ENCODE measurements at regions not wholly inside any gene's neighbourhood (a gene's known extent, or its start where the extent isn't known, plus 50 kb on each side); places are given as distances from the start of the nearest gene placed in this dataset.
A peak's percentile ranks its signal among the peaks of the same experiment; 100 is the strongest.

- Histone ChIP-seq H3K9me3 (ENCODE audit: control insufficient read depth in 5 of 5, low read length in 5 of 5) (no peaks in the 10 kb centered on the region), H3K4me1 (ENCODE audit: control insufficient read depth in 5 of 5, insufficient read depth in 5 of 5, low read length in 5 of 5) (peaks cover 0 to 10% (median 4%) of the 10 kb centered on the region in 5 donors), H3K27ac (ENCODE audit: low read depth, low read length) (no peak overlapping the region), H3K27me3 (ENCODE audit: control insufficient read depth in 5 of 5, insufficient read depth in 4 of 5, low read length in 5 of 5) (no peaks in the 10 kb centered on the region), H3K36me3 (ENCODE audit: control insufficient read depth in 5 of 5, insufficient read depth in 5 of 5, low read length in 5 of 5) (no peaks in the 10 kb centered on the region), H3K4me3 (ENCODE audit: low read depth in 1 of 5, low read length in 5 of 5) (peak overlapping the region in 1 of 5 donors; percentile 23), H3K9ac (ENCODE audit: low read length in 5 of 5) (peak overlapping the region in 1 of 5 donors; percentile 13)
Observed at GRCh38 chr9:84207491-84207951, 133.0 kb downstream of the SLC28A3 start.

- no peak overlapping the region for H3K27ac ChIP-seq (ENCODE audit: low read depth, low read length)
- H3K4me1 ChIP-seq (ENCODE audit: control insufficient read depth in 5 of 5, insufficient read depth in 5 of 5, low read length in 5 of 5): peaks cover 0 to 4% (median 0%) of the 10 kb centered on the region in 5 donors
- no peaks in the 10 kb centered on the region for H3K27me3 ChIP-seq (ENCODE audit: control insufficient read depth in 5 of 5, insufficient read depth in 4 of 5, low read length in 5 of 5)
- H3K9me3 ChIP-seq (ENCODE audit: control insufficient read depth in 5 of 5, low read length in 5 of 5): peaks cover 0 to 3% (median 0%) of the 10 kb centered on the region in 5 donors
- H3K4me3 ChIP-seq (ENCODE audit: low read depth in 1 of 5, low read length in 5 of 5): no peak overlapping the region
- no peaks in the 10 kb centered on the region for H3K36me3 ChIP-seq (ENCODE audit: control insufficient read depth in 5 of 5, insufficient read depth in 5 of 5, low read length in 5 of 5)
- no peak overlapping the region for H3K9ac ChIP-seq (ENCODE audit: low read length in 5 of 5)
Observed at GRCh38 chr9:84212246-84212645, 128.3 kb downstream of the SLC28A3 start.

- Histone ChIP-seq H3K4me3 (ENCODE audit: low read depth in 1 of 5, low read length in 5 of 5) (no peak overlapping the region), H3K9me3 (ENCODE audit: control insufficient read depth in 5 of 5, low read length in 5 of 5) (peaks cover 0 to 3% (median 0%) of the 10 kb centered on the region in 5 donors), H3K4me1 (ENCODE audit: control insufficient read depth in 5 of 5, insufficient read depth in 5 of 5, low read length in 5 of 5) (no peaks in the 10 kb centered on the region), H3K27me3 (ENCODE audit: control insufficient read depth in 5 of 5, insufficient read depth in 4 of 5, low read length in 5 of 5) (no peaks in the 10 kb centered on the region), H3K9ac (ENCODE audit: low read length in 5 of 5) (no peak overlapping the region), H3K36me3 (ENCODE audit: control insufficient read depth in 5 of 5, insufficient read depth in 5 of 5, low read length in 5 of 5) (no peaks in the 10 kb centered on the region), H3K27ac (ENCODE audit: low read depth, low read length) (no peak overlapping the region)
Observed at GRCh38 chr9:84212982-84213381, 127.6 kb downstream of the SLC28A3 start.

- peaks cover 0 to 3% (median 0%) of the 10 kb centered on the region in 5 donors for H3K9me3 ChIP-seq (ENCODE audit: control insufficient read depth in 5 of 5, low read length in 5 of 5)
- H3K27me3 ChIP-seq (ENCODE audit: control insufficient read depth in 5 of 5, insufficient read depth in 4 of 5, low read length in 5 of 5): no peaks in the 10 kb centered on the region
- H3K4me3 ChIP-seq (ENCODE audit: low read depth in 1 of 5, low read length in 5 of 5): no peak overlapping the region
- H3K36me3 ChIP-seq (ENCODE audit: control insufficient read depth in 5 of 5, insufficient read depth in 5 of 5, low read length in 5 of 5): no peaks in the 10 kb centered on the region
- no peak overlapping the region for H3K9ac ChIP-seq (ENCODE audit: low read length in 5 of 5)
- no peaks in the 10 kb centered on the region for H3K4me1 ChIP-seq (ENCODE audit: control insufficient read depth in 5 of 5, insufficient read depth in 5 of 5, low read length in 5 of 5)
- H3K27ac ChIP-seq (ENCODE audit: low read depth, low read length): no peak overlapping the region
Observed at GRCh38 chr9:84216151-84216550, 124.4 kb downstream of the SLC28A3 start.

GRCh38 chr9:84218322-84218721 lies 122.2 kb downstream of the SLC28A3 start:
- Histone ChIP-seq H3K4me3 (ENCODE audit: low read depth in 1 of 5, low read length in 5 of 5) (no peak overlapping the region), H3K4me1 (ENCODE audit: control insufficient read depth in 5 of 5, insufficient read depth in 5 of 5, low read length in 5 of 5) (no peaks in the 10 kb centered on the region), H3K9ac (ENCODE audit: low read length in 5 of 5) (no peak overlapping the region), H3K27me3 (ENCODE audit: control insufficient read depth in 5 of 5, insufficient read depth in 4 of 5, low read length in 5 of 5) (no peaks in the 10 kb centered on the region), H3K27ac (ENCODE audit: low read depth, low read length) (no peak overlapping the region), H3K36me3 (ENCODE audit: control insufficient read depth in 5 of 5, insufficient read depth in 5 of 5, low read length in 5 of 5) (no peaks in the 10 kb centered on the region), H3K9me3 (ENCODE audit: control insufficient read depth in 5 of 5, low read length in 5 of 5) (peaks cover 0 to 8% (median 4%) of the 10 kb centered on the region in 5 donors)

GRCh38 chr9:84224246-84224645 lies 116.3 kb downstream of the SLC28A3 start:
- Histone ChIP-seq H3K36me3 (ENCODE audit: control insufficient read depth in 5 of 5, insufficient read depth in 5 of 5, low read length in 5 of 5) (no peaks in the 10 kb centered on the region), H3K9ac (ENCODE audit: low read length in 5 of 5) (no peak overlapping the region), H3K4me1 (ENCODE audit: control insufficient read depth in 5 of 5, insufficient read depth in 5 of 5, low read length in 5 of 5) (peaks cover 0 to 15% (median 6%) of the 10 kb centered on the region in 5 donors), H3K27me3 (ENCODE audit: control insufficient read depth in 5 of 5, insufficient read depth in 4 of 5, low read length in 5 of 5) (no peaks in the 10 kb centered on the region), H3K9me3 (ENCODE audit: control insufficient read depth in 5 of 5, low read length in 5 of 5) (peaks cover 0 to 8% (median 4%) of the 10 kb centered on the region in 5 donors), H3K27ac (ENCODE audit: low read depth, low read length) (no peak overlapping the region), H3K4me3 (ENCODE audit: low read depth in 1 of 5, low read length in 5 of 5) (no peak overlapping the region)

Data from subcutaneous abdominal adipose tissue (tissue), 5 donors.